ENCODE measurements at regions not wholly inside any gene's neighbourhood (a gene's known extent, or its start where the extent isn't known, plus 50 kb on each side); places are given as distances from the start of the nearest gene placed in this dataset.
"Not testable (repeated sequence)": the region's sequence is repeated elsewhere in the genome, so short reads cannot be mapped to it uniquely, and the experiment has no call there.

DNA sequence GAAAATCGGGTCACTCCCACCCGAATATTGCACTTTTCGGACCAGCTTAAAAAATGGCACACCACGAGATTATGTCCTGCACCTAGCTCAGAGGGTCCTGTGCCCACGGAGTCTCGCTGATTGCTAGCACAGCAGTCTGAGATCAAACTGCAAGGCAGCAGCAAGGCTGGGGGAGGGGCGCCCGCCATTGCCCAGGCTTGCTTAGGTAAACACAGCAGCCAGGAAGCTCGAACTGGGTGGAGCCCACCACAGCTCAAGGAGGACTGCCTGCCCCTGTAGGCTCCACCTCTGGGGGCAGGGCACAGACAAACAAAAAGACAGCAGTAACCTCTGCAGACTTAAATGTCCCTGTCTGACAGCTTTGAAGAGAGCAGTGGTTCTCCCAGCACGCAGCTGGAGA is 405.3 kb downstream of the PTH2R start:
- not testable (repeated sequence) for DNase-seq

DNA sequence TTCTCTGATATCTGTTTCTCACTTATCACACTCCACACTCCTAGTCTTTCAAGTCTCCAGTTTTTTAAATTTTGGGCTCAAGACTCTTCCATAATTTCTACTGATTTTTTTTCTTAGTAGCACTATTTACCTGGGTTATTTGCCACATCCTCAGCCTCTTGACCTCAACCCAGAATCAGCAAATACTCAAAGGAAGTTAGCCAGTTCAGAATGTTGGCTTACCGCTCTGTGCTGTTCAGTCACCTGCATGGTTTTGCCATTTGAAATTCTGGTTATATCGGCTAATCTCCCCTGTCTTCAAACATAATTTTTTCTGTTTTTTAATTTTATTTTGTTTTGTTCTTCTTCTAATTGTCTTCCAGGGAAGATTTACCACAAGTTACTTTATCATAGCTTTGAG is 412.6 kb downstream of the PTH2R start:
- no peak for DNase-seq

DNA sequence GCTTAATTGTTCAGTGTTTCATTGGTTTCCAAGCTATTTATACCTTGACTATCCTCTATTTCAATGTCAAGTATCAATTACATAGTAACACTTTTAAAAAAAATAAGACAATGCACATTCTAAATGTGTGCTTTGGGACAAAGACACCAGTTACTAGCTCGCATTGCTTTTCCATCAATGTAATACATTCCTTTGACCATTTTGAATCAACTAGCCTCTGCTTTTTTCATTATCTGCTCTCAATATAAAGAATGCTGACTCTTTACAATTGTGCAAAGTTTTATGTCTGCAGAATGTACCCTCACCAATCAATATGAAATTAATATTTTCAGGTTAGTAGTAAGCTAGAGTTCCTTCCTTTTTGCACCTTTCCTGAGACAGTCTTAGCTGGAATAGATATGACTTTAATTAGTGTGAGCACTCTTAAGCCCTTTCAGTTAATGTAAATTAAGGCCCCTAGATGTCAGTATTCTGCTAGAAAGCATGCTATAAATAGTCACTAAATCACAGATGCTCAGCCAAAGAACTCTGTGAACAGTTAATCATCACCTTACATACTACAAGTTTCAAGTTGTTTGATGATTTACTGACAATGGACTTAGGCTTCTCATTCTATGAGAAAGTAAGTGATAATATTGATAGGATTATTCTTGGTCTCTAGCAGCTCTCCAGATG is 413.6 kb downstream of the PTH2R start:
- no peak for DNase-seq

DNA sequence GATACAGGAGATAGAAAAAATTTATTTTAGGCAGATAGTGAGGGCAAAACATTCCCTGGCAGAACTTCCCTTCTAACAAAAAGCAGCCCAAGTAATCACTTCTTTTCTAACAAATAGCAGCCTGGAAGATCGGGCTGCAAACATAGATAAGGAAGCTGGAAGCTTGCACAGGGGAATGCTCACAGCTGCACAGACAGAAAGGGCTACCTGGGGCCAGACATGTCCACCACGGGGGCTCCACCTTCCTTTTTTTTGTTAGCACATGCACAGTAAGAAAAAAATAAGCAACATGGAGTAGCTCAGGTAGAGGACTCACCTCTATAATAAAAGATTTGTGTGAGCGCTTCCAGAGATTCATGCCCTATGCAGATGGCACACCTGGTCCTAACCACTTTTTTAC is 420.5 kb downstream of the PTH2R start:
- DNase-seq, result no peak

DNA sequence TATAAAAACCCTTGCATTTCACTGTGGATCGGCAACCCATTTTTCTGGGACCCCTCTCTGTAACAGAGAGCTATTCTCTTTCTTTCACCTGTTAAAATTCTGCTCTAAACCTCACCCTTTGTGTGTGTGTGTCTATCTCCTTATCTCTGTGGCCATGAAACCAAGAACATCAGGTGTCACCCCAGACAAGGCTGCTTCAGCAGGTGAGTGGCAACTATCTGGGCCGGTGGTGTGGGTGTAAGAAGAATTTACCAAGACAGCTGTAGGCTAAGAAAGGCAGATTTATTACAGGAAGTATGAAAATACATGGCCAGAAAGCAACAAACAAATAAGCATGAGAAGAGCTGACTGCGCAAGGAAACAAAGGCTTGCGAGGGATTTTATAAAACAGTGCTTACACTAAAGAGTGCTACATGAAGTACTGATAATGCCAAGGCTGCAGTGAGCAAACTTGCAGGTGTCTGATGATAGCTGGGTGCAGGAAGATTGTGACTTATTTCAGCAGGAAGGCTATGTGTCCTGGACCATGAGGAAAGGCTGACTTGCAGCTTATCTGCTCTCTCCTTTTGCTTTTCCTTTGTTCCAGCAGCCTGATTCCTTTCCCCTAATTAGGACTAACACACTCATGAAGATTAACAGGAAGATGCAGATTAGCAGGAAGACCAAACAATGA is 421.1 kb downstream of the PTH2R start:
- no peak for DNase-seq

DNA sequence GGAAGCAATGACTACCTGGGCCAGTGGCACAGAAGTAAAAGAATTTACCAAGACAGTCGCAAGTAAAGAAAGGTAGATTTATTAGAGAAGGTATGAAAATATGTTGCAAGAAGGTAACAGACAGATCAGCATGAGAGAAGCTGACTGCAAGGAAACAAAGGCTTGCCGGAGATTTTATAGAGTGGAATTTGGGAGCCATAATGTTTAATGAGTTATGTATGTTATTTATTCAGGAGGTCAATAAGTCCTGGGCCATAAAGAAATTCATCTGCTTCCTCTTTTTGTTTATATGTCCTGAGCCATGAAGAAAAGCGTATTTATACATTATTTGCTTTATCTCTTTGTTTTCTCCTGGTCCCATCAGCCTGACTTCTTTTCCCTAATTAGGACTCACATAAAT is 423.6 kb downstream of the PTH2R start:
- no peak for DNase-seq

DNA sequence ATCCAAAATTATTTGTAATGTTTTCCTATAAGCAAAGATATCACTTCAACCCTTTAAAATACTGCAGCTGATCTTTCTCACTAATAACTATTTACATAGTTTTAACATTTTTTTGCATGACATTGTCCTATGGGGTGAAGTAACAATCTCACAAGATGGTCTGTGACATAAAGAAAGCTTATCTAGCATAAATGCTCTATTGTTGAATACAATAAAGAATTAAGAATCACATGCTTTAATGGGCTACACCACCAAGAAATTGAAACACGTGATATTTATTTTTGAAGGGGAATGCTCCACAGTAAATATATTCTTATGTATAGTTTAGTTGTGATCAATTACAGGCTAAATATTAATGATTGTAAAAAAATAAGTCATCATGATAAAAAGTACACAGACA is 441.1 kb downstream of the PTH2R start:
- no peak for DNase-seq

DNA sequence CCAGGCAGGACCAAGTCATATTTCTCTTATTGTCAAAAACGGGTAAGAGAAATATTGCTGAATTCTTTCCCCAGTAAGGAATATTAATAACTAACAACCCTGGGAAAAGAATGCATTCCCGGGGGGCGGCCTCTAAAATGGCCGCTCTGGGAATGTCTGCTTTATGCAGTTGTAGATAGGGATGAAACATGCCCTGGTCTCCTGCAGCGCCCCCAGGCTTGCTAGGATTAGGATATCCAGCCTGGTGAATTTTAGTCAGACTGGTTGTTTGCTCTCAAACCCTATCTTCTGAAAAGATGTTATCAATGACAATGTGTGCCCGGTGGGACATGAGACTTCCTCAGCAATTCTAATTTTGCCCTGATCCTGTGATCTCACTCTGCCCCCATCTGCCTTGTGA is 448.1 kb downstream of the PTH2R start:
- no peak for DNase-seq

DNA sequence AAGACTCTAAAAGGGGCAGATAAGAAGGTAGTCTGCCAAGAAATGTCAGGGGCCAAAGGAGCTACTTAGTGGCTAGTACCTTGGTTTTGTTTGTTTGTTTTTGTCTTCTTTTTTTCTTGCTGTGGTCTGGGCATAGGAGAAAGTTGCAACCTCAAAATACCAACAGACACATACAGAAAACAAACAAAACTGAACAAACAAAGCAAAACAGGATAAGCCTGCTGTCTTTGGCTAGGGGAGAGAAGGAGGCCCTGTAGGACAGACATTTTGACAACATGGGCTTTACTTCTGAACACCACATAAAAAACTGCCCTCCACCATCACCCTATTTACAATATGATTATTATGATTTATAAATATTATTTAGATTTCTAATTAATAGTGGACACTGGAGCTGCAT is 460.8 kb downstream of the PTH2R start:
- DNase-seq, result no peak

DNA sequence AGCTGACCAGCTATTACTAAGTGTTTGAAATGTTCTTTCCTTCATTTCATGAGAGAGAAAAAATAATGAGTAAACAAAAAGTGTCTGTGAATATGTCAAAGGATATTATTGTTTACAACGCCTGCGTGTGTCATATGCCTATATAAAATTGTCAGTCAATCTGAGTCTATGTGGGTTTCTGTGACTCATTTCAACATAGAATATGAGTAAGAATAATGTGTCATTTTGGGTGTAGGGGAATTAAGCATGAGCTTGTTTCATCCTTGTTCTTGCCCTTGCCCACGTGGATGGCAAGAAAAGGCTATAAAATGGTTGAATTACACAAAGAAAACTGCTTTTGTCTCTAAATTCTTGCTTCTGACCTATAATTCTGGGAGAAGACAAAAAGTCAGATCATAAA is 466.0 kb downstream of the PTH2R start:
- no peak for DNase-seq

DNA sequence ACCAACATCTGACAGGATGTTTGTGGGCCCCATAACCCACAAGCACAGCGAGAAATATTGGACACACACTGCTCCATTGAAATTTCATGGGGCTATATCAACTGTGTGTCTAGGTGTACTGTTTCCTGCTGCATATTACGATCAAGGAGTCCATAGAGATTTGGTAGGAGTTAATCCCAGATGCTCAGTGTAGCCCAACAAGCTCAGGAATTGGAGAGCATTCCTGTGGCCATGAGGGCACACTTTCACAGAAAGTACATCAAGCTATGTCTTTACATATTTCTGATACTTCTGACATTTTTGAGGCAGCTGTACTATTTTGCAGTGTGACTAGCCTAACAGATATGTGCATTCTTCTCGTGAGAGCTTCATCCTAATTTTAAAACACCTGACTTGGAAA is 473.1 kb downstream of the PTH2R start:
- DNase-seq, result no peak

DNA sequence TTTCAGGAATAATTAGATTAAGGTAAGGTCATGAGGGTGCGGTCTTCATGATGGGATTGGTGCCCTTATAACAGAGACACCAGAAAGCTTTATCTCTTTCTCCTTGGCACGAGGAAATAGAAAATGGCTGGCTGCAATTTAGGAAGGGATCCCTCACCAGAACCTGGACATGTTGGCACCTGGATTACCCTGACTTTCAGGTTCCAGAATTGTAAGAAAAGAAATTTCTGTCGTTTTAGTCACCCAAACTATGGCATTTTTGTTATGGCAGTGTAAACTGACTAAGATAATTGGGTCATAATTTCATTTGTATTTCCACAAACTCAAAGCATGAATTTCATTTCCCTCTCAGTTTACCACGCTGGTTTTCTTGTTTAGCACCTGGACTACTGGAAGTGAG is 473.6 kb downstream of the PTH2R start:
- no peak for DNase-seq

DNA sequence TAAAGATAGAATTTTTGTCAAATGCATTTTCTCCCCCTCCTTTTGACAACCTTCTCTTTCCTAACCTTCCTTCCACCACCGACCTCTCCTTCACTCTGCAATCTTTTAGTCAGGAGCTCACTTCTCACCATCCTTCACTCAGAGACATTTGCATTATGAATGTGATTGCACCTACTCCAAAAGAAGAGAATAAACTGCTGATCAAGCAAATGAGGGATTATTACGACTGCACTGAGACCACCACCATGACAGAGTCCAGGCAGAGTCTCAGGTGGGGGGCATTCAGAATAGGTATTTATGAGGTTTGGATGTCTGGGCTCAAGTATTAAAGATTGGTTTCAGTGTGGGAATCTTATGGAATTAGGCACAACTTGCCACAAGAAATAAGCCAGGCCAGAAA is 483.9 kb downstream of the PTH2R start:
- no peak for DNase-seq

DNA sequence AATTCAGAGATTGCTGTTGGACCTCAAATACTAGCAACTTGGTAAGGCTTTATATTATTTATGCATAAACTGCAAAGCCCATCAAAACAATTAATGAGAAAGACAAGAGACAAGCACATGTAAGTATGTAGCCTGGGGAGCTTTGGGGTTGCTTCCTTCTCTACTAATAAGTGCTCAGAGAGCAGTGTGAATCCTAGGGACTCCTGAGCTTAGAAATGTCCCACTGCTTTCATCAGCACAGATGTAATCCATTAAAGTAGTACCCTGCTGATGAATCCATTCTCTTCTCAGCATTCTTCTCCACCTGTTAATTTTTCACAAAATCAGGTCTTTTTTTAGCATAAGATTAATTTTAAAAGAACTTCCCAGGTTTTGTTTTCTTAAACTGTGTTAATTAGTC is 485.6 kb downstream of the PTH2R start:
- DNase-seq, result no peak

DNA sequence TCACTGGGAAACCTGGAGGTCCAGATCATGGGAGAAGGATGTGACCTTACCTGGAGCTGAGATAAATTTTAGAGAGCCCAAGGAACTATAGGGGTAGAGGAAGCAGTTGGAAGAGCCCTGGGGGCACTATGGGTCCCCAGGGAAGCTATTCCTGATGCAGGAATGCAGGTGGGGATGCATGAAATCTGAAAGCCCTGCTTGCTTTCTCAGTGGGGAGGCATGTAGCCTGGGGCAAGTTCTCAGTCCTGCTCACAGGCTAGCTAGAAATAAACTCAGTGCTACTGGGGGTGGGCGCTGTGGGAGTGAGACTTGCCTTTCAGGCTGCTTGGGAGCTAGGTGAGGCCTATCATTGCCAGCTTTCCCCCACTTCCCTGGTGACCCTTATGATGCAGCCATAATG is 499.7 kb downstream of the PTH2R start:
- no peak for DNase-seq

DNA sequence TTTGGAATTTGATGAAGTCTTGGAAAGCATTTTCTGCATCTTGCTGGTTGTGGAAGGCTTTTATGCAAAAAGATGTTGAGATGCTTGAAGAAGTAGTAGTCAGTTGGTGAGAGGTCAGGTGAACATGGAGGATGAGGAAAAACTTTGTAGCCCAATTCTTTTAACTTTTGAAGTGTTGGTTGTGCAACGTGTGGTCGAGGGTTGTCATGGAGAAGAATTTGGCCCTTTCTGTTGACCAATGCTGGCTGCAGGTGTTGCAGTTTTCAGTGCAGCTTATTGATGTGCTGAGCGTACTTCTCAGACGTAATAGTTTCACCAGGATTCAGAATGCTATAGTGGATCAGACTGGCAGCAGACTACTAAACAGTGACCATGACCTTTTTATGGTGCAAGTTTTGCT is 508.4 kb upstream of the MAP2 start:
- DNase-seq, result no peak

DNA sequence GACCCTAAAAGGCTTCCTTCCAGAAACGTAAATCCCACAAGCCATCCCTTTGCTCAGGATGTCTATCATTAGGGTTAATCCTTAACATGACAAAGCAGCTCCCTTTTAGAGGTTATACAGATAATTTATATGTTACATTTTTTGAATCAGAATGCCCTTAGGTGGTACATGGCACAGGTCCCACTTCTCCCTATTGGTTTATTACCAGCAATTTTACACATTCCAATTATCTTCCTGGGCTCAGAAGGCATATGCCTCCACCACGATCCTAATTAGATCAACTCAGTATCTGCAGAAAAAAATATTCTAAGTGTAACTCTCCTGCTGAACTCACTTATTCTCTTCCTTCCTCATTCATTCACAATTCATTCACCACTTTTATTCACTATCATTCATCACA is 507.0 kb upstream of the MAP2 start:
- DNase-seq, result no peak

DNA sequence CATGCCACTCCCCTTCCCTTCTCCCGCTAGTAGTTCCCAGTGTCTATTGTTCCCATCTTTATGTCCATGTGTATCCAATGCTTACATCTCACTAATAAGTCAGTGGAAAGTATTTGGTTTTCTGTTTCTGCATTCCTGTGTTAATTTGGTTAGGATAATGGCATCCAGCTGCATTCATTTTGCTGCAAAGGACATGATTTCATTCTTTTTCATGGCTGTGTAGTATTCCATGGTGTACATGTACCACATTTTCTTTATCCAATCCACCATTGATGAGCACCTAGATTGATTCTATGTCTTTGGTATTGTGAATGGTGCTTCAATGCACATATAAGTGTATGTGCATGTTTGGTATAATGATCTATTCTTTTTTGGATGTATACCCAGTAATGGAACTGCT is 502.5 kb upstream of the MAP2 start:
- not testable (repeated sequence) for DNase-seq

DNA sequence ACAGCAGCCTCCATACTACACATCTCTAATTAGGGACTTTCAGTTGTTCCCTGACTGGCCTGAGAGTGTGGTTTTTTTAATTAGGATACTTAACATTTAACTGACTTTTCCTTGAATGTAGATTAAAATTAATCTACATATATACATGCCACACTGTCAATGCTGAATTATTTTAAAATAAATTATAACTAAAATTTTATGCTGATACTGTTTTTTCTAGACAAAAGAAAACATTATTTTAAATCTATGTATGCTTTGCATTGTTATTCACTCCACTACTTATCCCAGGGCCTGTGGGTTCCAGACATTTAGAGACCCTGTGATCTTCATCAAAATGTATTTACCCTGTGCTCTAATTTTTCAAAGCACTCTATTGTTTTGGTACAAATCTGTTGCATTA is 496.0 kb upstream of the MAP2 start:
- DNase-seq, result no peak

DNA sequence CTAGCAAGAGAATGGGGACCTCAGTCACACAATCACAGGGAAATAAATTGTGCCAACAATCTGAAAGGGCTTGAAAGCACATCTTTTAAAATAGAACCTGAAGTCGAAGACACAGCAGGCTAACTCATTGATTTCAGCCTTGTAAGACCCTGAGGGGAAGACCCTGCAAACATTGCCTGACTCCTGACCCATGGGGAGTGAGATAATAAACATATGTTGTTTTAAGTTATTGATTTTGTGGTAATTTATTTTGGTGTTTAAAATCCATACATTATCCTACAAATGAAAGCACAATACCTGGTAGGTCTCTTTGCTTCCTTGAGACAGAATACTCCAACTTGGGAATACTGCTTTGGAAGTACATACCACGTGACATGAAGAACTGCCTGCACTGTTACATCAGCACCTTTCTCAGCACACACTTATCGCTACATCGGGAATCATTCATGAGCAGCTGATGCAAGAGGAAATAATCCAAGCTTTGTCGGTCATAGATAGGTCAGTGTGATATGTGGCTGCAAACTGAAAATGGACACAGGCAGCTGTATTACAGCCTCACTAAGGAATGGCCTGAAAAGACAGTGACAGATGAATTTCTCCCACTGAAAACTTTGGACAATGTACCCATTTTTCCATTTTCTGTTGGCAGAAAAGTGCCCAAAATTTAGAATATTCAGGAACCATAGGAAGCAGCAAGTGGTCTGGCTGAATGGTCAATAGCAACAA is 494.5 kb upstream of the MAP2 start:
- DNase-seq, result no peak

DNA sequence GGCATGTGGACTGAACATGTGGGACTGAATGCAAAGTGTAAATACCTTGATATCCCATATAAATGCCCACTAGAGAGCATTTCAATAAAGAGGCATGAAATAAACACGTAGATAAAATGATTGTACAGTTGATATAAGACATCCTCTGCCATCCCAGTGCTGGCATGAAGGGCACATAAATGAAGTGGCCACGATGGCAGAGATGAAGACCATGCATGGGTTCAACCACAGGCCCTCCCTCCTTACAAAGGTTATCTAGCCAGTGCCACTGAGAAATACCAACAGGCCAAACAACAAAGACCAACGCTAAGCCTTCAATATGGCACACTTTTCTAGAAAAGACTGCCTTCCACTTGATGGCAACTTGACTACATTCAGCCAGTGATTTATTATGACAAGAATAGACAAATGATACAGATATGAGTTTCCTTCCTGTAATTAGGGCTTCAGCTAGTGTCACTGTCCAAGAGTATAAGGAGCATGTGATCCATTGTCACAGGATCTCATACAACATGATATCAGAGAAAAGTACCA is 493.9 kb upstream of the MAP2 start:
- DNase-seq, result no peak

DNA sequence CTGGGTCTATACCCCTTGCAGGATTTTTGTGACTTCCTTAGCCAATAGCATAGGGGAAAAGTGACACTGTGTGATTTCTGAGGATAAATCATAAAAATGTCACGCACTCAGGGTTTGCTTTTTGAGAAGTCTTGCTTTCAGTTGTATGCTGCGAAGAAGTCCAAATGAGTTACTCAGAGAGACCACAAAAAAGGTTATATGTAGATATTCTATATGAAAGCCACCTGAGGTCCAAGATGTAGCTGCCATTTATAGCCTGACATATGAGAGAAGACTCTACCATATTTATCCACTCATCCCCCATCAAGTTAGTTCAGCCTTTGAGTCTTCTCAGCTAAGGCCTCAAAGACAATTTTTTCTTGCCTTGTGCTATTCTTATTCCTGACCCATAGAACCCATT is 488.3 kb upstream of the MAP2 start:
- DNase-seq, result no peak

DNA sequence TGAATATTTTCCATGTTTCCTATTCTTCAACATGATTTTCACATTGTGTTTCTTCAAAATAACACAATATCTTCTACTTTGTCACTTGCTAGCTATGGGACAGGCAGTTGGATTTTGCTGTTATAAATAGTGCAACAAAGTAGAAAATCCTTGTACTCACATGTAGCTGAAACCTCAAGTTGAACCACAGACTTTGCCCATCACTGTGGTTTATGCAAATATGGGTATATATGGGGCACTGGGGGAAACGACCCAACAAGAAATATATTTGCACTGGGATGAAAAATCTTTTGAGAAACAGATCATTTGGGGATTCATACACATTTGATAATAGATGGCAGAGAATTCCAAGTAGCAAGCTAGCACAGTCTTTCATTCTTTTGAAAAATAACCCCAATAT is 486.3 kb upstream of the MAP2 start:
- no peak for DNase-seq

DNA sequence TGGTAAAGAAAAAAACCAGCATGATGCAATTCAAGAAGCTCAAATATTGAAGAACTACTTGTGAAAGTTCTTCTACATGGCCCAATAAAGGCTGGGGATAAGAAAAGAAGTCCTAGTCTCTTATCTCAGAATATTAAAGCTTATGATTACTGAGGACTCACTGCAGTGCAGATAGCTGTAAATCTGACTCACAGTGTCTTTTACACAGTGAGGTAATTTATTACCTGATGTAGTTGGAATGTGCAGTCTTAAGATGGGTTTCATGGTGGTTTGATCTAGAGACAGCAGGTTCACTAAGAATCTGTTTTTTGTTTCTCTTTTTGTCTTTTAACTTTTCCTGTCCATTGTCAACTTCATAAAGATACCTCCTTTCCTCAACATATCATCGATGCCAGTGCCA is 484.0 kb upstream of the MAP2 start:
- DNase-seq, result no peak

All from NCI-H2029 treated with DMSO at 0.1 percent for 48 hours (cell line).